Activated CD8-positive, alpha-beta T cell treated with anti-CD3 and anti-CD28 coated beads, Interleukin-2, amount 10 ng/mL, durations not matched to agents 7 days and 5 days (primary cell): ENCODE measurements at regions not wholly inside any gene's neighbourhood (a gene's known extent, or its start where the extent isn't known, plus 50 kb on each side); places are given as distances from the start of the nearest gene placed in this dataset.

Experiments used
- ATAC-seq: fragments of 150-1000 bp; cut with Tn5 transposase; one replicate; pipeline ENCODE4 v1.10.0; 2021; ENCODE audit warnings: moderate library complexity
- CTCF ChIA-PET: fragments of 350-600 bp; sonication (Branson Sonifier 250); formaldehyde crosslinking; loops from one replicate; lab custom pipeline; 2021; ENCODE audit warnings: antibody characterized with exemption; lab: Charles Lee
- POLR2A ChIA-PET: fragments of 350-600 bp; sonication (Branson Sonifier 250); formaldehyde crosslinking; loops from one replicate; lab custom pipeline; 2021; ENCODE audit warnings: antibody characterized with exemption; lab: Charles Lee
- DNase-seq: peaks from one replicate; pipeline ENCODE4 v3.0.0-alpha.2; 2020
- H3K27ac Mint-ChIP-seq: one replicate; pipeline ENCODE4 v1.8.0; 2021; ENCODE audit warnings: mild to moderate bottlenecking, mixed read lengths
- H3K27me3 Mint-ChIP-seq: one replicate; pipeline ENCODE4 v1.8.0; 2021; ENCODE audit warnings: low read depth, mixed read lengths
- H3K36me3 Mint-ChIP-seq: one replicate; pipeline ENCODE4 v1.8.0; 2021; ENCODE audit warnings: low read depth, mixed read lengths
- H3K4me1 Mint-ChIP-seq: one replicate; pipeline ENCODE4 v1.8.0; 2021; ENCODE audit warnings: low read depth, mixed read lengths
- H3K4me3 Mint-ChIP-seq: one replicate; pipeline ENCODE4 v1.8.0; 2021; ENCODE audit warnings: mild to moderate bottlenecking, mixed read lengths
- H3K9me3 Mint-ChIP-seq: one replicate; pipeline ENCODE4 v1.8.0; 2022; ENCODE audit warnings: mixed read lengths; ENCODE audit not compliant: insufficient read depth

- H3K9me3 Mint-ChIP-seq: peaks cover 14% of the 10 kb centered on the region
- ATAC-seq (no peak), DNase-seq (no peak)
- no peak overlapping the region for H3K4me3 Mint-ChIP-seq
- peaks cover 2% of the 10 kb centered on the region for H3K36me3 Mint-ChIP-seq
- H3K27ac Mint-ChIP-seq: no peak overlapping the region
- ChIA-PET CTCF (no interaction called here), POLR2A (interaction anchor here (0.6 kb wide), 1 partner anchor 10 kb away, joined by 4 read pairs; no protein-coding TSS in a partner anchor)
- H3K4me1 Mint-ChIP-seq: no peaks in the 10 kb centered on the region
- H3K27me3 Mint-ChIP-seq: no peaks in the 10 kb centered on the region
Measured at GRCh38 chr14:44347316-44347715, 159.8 kb downstream of the FSCB start.

GRCh38 chr14:44341116-44341515 lies 166.0 kb downstream of the FSCB start:
- no peak overlapping the region for H3K27ac Mint-ChIP-seq
- no peaks in the 10 kb centered on the region for H3K36me3 Mint-ChIP-seq
- no peaks in the 10 kb centered on the region for H3K27me3 Mint-ChIP-seq
- ChIA-PET POLR2A (no interaction called here), CTCF (no interaction called here)
- H3K9me3 Mint-ChIP-seq: no peaks in the 10 kb centered on the region
- DNase-seq (no peak), ATAC-seq (no peak)
- H3K4me3 Mint-ChIP-seq: no peak overlapping the region
- H3K4me1 Mint-ChIP-seq: no peaks in the 10 kb centered on the region

GRCh38 chr14:44339862-44340261 lies 167.2 kb downstream of the FSCB start:
- Mint-ChIP-seq H3K27ac (no peak overlapping the region), H3K4me1 (no peaks in the 10 kb centered on the region), H3K27me3 (no peaks in the 10 kb centered on the region), H3K9me3 (no peaks in the 10 kb centered on the region), H3K4me3 (no peak overlapping the region), H3K36me3 (no peaks in the 10 kb centered on the region)
- DNase-seq: no peak
- ChIA-PET CTCF (no interaction called here), POLR2A (no interaction called here)
- ATAC-seq: no peak

- DNase-seq (no peak), ATAC-seq (no peak)
- Mint-ChIP-seq H3K9me3 (no peaks in the 10 kb centered on the region), H3K36me3 (no peaks in the 10 kb centered on the region), H3K27ac (no peak overlapping the region), H3K4me1 (no peaks in the 10 kb centered on the region), H3K4me3 (no peak overlapping the region), H3K27me3 (no peaks in the 10 kb centered on the region)
- CTCF ChIA-PET: no interaction called here
- POLR2A ChIA-PET: no interaction called here
Measured at GRCh38 chr14:44339231-44339630, 167.9 kb downstream of the FSCB start.

GRCh38 chr14:44317441-44317746 lies 189.7 kb downstream of the FSCB start:
- Mint-ChIP-seq H3K4me3 (no peak overlapping the region), H3K9me3 (peaks cover 6% of the 10 kb centered on the region), H3K4me1 (no peaks in the 10 kb centered on the region), H3K27me3 (no peaks in the 10 kb centered on the region), H3K36me3 (no peaks in the 10 kb centered on the region), H3K27ac (no peak overlapping the region)
- CTCF ChIA-PET: no interaction called here
- DNase-seq (no peak), ATAC-seq (no peak)
- POLR2A ChIA-PET: no interaction called here

GRCh38 chr14:44316647-44317440 lies 190.2 kb downstream of the FSCB start:
- Mint-ChIP-seq H3K4me3 (no peak overlapping the region), H3K27ac (no peak overlapping the region), H3K9me3 (peaks cover 6% of the 10 kb centered on the region), H3K36me3 (no peaks in the 10 kb centered on the region), H3K27me3 (no peaks in the 10 kb centered on the region), H3K4me1 (no peaks in the 10 kb centered on the region)
- ChIA-PET CTCF (no interaction called here), POLR2A (no interaction called here)
- ATAC-seq: no peak
- no peak for DNase-seq

GRCh38 chr14:44309331-44309730 lies 197.8 kb downstream of the FSCB start:
- ChIA-PET CTCF (no interaction called here), POLR2A (no interaction called here)
- no peak overlapping the region for H3K27ac Mint-ChIP-seq
- no peak for ATAC-seq
- peaks cover 3% of the 10 kb centered on the region for H3K9me3 Mint-ChIP-seq
- no peaks in the 10 kb centered on the region for H3K4me1 Mint-ChIP-seq
- H3K27me3 Mint-ChIP-seq: no peaks in the 10 kb centered on the region
- H3K36me3 Mint-ChIP-seq: no peaks in the 10 kb centered on the region
- H3K4me3 Mint-ChIP-seq: no peak overlapping the region
- DNase-seq: no peak

GRCh38 chr14:44300916-44301315 lies 206.2 kb downstream of the FSCB start:
- Mint-ChIP-seq H3K4me1 (no peaks in the 10 kb centered on the region), H3K4me3 (no peak overlapping the region), H3K27me3 (no peaks in the 10 kb centered on the region), H3K36me3 (no peaks in the 10 kb centered on the region), H3K9me3 (peaks cover 4% of the 10 kb centered on the region), H3K27ac (no peak overlapping the region)
- DNase-seq: no peak
- POLR2A ChIA-PET: no interaction called here
- no peak for ATAC-seq
- CTCF ChIA-PET: no interaction called here

- H3K4me1 Mint-ChIP-seq: no peaks in the 10 kb centered on the region
- ChIA-PET CTCF (no interaction called here), POLR2A (no interaction called here)
- H3K27me3 Mint-ChIP-seq: no peaks in the 10 kb centered on the region
- ATAC-seq: no peak
- H3K9me3 Mint-ChIP-seq: peaks cover 12% of the 10 kb centered on the region
- no peak for DNase-seq
- no peak overlapping the region for H3K27ac Mint-ChIP-seq
- no peaks in the 10 kb centered on the region for H3K36me3 Mint-ChIP-seq
- no peak overlapping the region for H3K4me3 Mint-ChIP-seq
Measured at GRCh38 chr14:44297437-44297836, 209.6 kb downstream of the FSCB start.

GRCh38 chr14:44291366-44291915 lies 215.6 kb downstream of the FSCB start:
- no peaks in the 10 kb centered on the region for H3K4me1 Mint-ChIP-seq
- ChIA-PET POLR2A (no interaction called here), CTCF (no interaction called here)
- no peak for DNase-seq
- no peak overlapping the region for H3K27ac Mint-ChIP-seq
- peaks cover 12% of the 10 kb centered on the region for H3K9me3 Mint-ChIP-seq
- H3K27me3 Mint-ChIP-seq: no peaks in the 10 kb centered on the region
- H3K4me3 Mint-ChIP-seq: no peak overlapping the region
- H3K36me3 Mint-ChIP-seq: no peaks in the 10 kb centered on the region
- ATAC-seq: no peak

- Mint-ChIP-seq H3K27me3 (no peaks in the 10 kb centered on the region), H3K36me3 (no peaks in the 10 kb centered on the region), H3K27ac (no peak overlapping the region), H3K4me3 (no peak overlapping the region), H3K4me1 (no peaks in the 10 kb centered on the region), H3K9me3 (no peaks in the 10 kb centered on the region)
- CTCF ChIA-PET: no interaction called here
- no peak for ATAC-seq
- DNase-seq: no peak
- POLR2A ChIA-PET: no interaction called here
Measured at GRCh38 chr14:44287858-44288257, 219.2 kb downstream of the FSCB start.

GRCh38 chr14:44286201-44286600 lies 220.9 kb downstream of the FSCB start:
- CTCF ChIA-PET: no interaction called here
- POLR2A ChIA-PET: no interaction called here
- no peaks in the 10 kb centered on the region for H3K9me3 Mint-ChIP-seq

GRCh38 chr14:44283836-44284235 lies 223.2 kb downstream of the FSCB start:
- no peaks in the 10 kb centered on the region for H3K4me1 Mint-ChIP-seq
- H3K9me3 Mint-ChIP-seq: peaks cover 4% of the 10 kb centered on the region
- H3K36me3 Mint-ChIP-seq: no peaks in the 10 kb centered on the region
- ChIA-PET POLR2A (no interaction called here), CTCF (no interaction called here)
- ATAC-seq (no peak), DNase-seq (no peak)
- no peak overlapping the region for H3K27ac Mint-ChIP-seq
- no peak overlapping the region for H3K4me3 Mint-ChIP-seq
- no peaks in the 10 kb centered on the region for H3K27me3 Mint-ChIP-seq

More at GRCh38 chr14:44286201-44286600, 220.9 kb downstream of the FSCB start:
- Mint-ChIP-seq H3K4me1 (no peaks in the 10 kb centered on the region), H3K4me3 (no peak overlapping the region), H3K27ac (no peak overlapping the region), H3K36me3 (no peaks in the 10 kb centered on the region), H3K27me3 (no peaks in the 10 kb centered on the region)
- DNase-seq: no peak
- ATAC-seq: no peak
